ENCODE measurements at regions not wholly inside any gene's neighbourhood (a gene's known extent, or its start where the extent isn't known, plus 50 kb on each side); places are given as distances from the start of the nearest gene placed in this dataset.

GRCh38 chr2:58870704-58871103 lies 629.6 kb upstream of the FANCL start:
- no peak for DNase-seq

GRCh38 chr2:58866946-58867345 lies 625.8 kb upstream of the FANCL start:
- no peak for DNase-seq

- no peak for DNase-seq
Measured at GRCh38 chr2:58866527-58866926, 625.4 kb upstream of the FANCL start.

GRCh38 chr2:58866040-58866439 lies 624.9 kb upstream of the FANCL start:
- no peak for DNase-seq

- DNase-seq = no peak
Measured at GRCh38 chr2:58865436-58865835, 624.3 kb upstream of the FANCL start.

GRCh38 chr2:58862244-58862643 lies 621.1 kb upstream of the FANCL start:
- DNase-seq = no peak

- DNase-seq = no peak
Measured at GRCh38 chr2:58860586-58860985, 619.5 kb upstream of the FANCL start.

GRCh38 chr2:58856100-58856499 lies 615.0 kb upstream of the FANCL start:
- DNase-seq = no peak

GRCh38 chr2:58853420-58853819 lies 612.3 kb upstream of the FANCL start:
- no peak for DNase-seq

- DNase-seq = no peak
Measured at GRCh38 chr2:58852905-58853304, 611.8 kb upstream of the FANCL start.

GRCh38 chr2:58852243-58852642 lies 611.1 kb upstream of the FANCL start:
- no peak for DNase-seq

- DNase-seq = no peak
Measured at GRCh38 chr2:58851598-58851997, 610.5 kb upstream of the FANCL start.

GRCh38 chr2:58845011-58845410 lies 603.9 kb upstream of the FANCL start:
- no peak for DNase-seq

GRCh38 chr2:58842501-58843155 lies 601.5 kb upstream of the FANCL start:
- no peak for DNase-seq

GRCh38 chr2:58834404-58834803 lies 593.3 kb upstream of the FANCL start:
- DNase-seq = no peak

GRCh38 chr2:58826795-58827194 lies 585.7 kb upstream of the FANCL start:
- DNase-seq = no peak

- DNase-seq = no peak
Measured at GRCh38 chr2:58812771-58813344, 571.7 kb upstream of the FANCL start.

GRCh38 chr2:58805126-58805525 lies 564.0 kb upstream of the FANCL start:
- no peak for DNase-seq

- no peak for DNase-seq
Measured at GRCh38 chr2:58803192-58803591, 562.1 kb upstream of the FANCL start.

- no peak for DNase-seq
Measured at GRCh38 chr2:58800881-58801280, 559.8 kb upstream of the FANCL start.

- DNase-seq = peak; percentile 2
Measured at GRCh38 chr2:58798676-58799208, 557.6 kb upstream of the FANCL start.

GRCh38 chr2:58796239-58796910 lies 555.2 kb upstream of the FANCL start:
- no peak for DNase-seq

GRCh38 chr2:58794916-58795315 lies 553.8 kb upstream of the FANCL start:
- no peak for DNase-seq

GRCh38 chr2:58794103-58794502 lies 553.0 kb upstream of the FANCL start:
- no peak for DNase-seq
